GM21390 (cell line): ENCODE measurements at regions not wholly inside any gene's neighbourhood (a gene's known extent, or its start where the extent isn't known, plus 50 kb on each side); places are given as distances from the start of the nearest gene placed in this dataset.

Source experiments
- ATAC-seq: cut with Tn5 transposase; IDR thresholded peaks from one replicate; pipeline ENCODE4 v1.9.1; 2021; ENCODE audit not compliant: unreplicated experiment

- no peak for ATAC-seq
Observed at GRCh38 chr6:98669371-98669770, 165.0 kb upstream of the POU3F2 start.

GRCh38 chr6:98670045-98670746 is 164.2 kb upstream of the POU3F2 start:
- no peak for ATAC-seq

GRCh38 chr6:98672681-98673475 is 161.5 kb upstream of the POU3F2 start:
- ATAC-seq: no peak

- ATAC-seq: peak; percentile 49
Observed at GRCh38 chr6:98678481-98678880, 155.9 kb upstream of the POU3F2 start.

- ATAC-seq: no peak
Observed at GRCh38 chr6:98686008-98686601, 148.3 kb upstream of the POU3F2 start.

- no peak for ATAC-seq
Observed at GRCh38 chr6:98687752-98688151, 146.6 kb upstream of the POU3F2 start.

GRCh38 chr6:98695091-98695801 is 139.1 kb upstream of the POU3F2 start:
- no peak for ATAC-seq

GRCh38 chr6:98711380-98711779 is 123.0 kb upstream of the POU3F2 start:
- no peak for ATAC-seq

GRCh38 chr6:98716341-98716740 is 118.0 kb upstream of the POU3F2 start:
- ATAC-seq: no peak

DNA sequence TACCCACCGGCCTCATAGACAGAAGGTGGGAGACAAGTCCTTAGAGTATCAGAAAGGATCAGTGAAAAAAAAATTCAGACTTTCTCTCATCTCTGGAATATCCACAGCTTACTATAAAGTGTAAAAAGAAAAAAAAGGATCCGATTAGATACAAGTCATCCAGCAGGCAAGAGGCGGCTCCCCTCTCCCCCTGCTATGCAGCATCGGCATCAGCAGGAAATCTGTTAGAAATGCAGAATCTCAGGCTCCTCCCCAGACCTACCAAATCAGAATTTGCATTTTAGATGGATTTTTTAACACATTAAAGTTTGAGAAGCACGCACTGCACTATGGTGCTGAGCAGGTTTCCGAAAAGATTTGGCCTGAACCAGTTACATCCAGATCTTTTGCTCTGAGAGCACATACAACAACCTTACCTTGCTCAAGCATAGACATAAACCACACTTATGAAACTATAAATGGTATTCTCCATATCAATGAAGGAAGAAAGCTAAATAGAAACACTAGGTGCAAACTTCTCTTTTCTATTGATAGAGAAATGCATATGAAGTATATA is 117.0 kb upstream of the POU3F2 start:
- no peak for ATAC-seq

DNA sequence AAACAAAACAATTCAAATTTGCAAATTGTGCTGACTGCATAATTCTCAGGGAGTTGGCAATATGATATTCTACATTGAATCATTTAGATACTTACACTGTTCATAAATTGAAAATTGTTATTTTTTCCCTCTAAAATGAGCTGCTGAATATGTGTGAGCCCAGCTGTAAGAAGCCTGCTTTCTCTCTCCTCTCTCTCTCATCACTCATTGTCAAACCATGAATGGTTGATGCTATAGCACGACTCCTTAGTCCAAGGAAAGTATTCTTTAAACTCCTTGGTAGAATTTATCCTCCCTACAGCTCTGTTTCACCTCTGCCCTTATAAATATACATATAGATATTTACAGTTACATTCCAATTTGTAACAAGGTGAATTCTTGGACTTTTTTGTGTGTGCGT is 116.4 kb upstream of the POU3F2 start:
- ATAC-seq: no peak

DNA sequence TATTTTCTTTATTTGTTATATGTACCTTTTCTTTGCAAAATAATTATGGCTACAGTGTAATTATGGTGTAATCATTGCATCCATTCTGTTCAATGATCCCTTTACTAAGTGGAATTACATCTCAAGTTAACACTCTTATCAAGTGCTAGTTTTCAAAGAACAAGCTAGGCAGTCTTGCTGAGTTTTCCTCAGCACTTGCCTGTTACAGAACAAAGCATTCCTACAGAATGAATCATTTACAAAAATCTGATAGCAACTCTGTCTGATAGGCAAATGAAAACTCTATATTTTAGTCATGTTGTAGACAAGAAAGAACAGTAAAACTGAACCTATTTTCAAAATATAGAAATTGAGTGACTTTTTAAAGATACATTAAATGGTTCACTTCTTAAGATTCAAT is 109.8 kb upstream of the POU3F2 start:
- no peak for ATAC-seq

GRCh38 chr6:98747273-98747672 is 87.1 kb upstream of the POU3F2 start:
- ATAC-seq: no peak

DNA sequence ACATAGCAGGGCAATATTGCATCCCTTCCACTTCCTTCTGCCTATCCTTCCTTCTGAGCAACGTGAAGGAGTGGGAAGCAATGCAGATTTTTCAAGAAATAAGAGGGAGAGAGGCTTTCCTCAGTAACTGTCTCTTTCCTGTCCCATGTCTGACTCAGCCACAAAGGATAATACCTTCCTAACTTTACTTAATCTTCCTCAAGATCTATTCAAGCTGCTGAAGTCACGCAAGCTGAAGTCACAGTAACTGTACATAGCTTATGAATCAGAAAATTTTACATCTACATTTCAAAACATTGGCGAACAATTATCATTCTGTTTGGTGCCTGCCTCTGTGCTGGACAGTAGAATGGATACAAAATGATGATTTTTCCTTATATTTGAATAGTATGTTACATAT is 86.4 kb upstream of the POU3F2 start:
- no peak for ATAC-seq

- ATAC-seq: no peak
Observed at GRCh38 chr6:98759459-98759858, 74.9 kb upstream of the POU3F2 start.

GRCh38 chr6:98764373-98764911 is 69.9 kb upstream of the POU3F2 start:
- ATAC-seq: no peak

DNA sequence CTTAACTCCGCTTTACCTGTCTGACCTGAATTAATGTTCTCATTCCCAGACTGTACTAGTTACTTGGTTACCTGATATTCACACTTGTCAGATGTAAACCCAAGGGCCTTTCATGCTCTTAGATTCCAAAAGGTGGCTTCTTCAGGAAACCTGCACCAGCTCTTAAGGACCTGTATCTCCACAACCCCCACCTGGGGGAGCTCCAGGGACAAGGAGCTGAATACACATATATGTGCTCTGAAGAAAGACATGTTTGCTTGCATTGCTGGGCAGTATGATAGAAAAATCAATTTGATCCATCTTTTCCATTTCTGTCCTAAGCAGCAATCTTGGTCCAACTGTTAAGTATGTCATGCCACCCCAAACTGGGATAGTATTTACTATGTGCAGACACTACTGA is 64.8 kb upstream of the POU3F2 start:
- ATAC-seq: peak; percentile 68

GRCh38 chr6:98775205-98775604 is 59.2 kb upstream of the POU3F2 start:
- ATAC-seq: no peak

DNA sequence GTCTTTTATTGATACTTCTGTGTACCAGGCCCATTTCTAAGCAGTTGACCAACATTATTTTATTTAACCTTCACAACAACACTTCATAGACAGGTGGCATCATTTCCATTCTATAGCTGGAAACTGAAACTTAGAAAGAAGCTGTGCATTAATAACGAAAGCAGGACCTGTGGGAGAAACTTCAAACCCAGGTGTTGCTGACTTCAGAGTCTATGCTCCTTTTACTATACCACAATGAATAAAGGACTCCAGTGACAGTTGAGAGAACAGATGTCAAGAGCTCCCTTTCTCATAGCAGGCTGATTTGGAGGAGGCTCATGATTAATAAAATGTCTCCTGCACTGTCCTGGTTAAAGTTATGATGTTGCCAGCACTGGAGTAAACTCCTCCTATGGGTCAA is 56.6 kb upstream of the POU3F2 start:
- peak; percentile 99 for ATAC-seq

DNA sequence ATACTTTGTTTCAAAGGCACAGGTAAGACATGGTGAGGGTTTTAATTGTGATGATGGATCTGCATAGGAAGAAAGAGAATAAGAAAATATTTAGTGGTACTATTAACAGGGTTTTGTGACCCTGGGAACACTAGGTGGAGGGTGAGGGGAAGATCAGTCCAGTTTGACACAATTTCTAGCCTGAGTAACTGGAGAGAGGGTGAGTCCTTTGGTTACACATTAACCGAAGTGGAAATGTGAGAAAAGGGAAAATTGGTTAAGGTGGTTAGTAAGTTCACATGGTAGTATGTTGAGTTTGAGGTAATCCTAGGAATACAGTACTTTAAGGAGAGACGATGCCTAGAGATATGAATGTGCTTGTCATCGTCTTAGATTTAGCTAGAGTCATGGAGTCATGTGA is 54.8 kb upstream of the POU3F2 start:
- ATAC-seq: no peak

DNA sequence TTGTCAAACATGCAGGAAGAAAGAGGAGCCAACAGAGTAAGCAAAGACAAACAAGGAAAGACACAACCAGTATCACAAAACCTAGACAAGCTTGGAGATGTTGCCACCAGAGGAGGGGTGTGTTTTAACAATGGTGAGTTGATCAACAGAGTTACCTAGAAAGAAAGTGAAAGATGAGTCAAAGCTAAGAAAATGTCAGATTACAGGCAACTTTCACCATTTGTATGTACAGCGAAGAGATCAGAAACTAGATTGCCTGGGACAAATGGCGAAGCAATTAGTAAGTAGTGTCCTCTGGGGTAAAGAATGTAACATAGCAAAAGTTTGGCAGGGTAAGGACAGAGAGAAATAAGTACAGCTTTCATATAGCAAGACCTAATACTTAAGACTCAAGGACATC is 51.6 kb upstream of the POU3F2 start:
- no peak for ATAC-seq
